Parathyroid adenoma (tissue), 2 donors: ENCODE measurements at regions not wholly inside any gene's neighbourhood (a gene's known extent, or its start where the extent isn't known, plus 50 kb on each side); places are given as distances from the start of the nearest gene placed in this dataset.

ENCODE experiments used
- H2AFZ ChIP-seq: fragments of 300-600 bp; sonication (generic); one replicate; pipeline ENCODE4 v1.7.0; 2017; ENCODE audit warnings: antibody characterized with exemption, mild to moderate bottlenecking
- H3K27ac ChIP-seq: fragments of 300-600 bp; sonication (generic); one replicate; pipeline ENCODE4 v1.7.0; 2017
- H3K27me3 ChIP-seq: fragments of 300-600 bp; sonication (generic); one replicate; pipeline ENCODE4 v1.7.0; 2017; ENCODE audit warnings: low read length; ENCODE audit not compliant: control insufficient read depth, insufficient read depth
- H3K36me3 ChIP-seq: fragments of 300-600 bp; sonication (generic); one replicate; pipeline ENCODE4 v1.7.0; 2017; ENCODE audit warnings: low read length; ENCODE audit not compliant: control insufficient read depth, insufficient read depth
- H3K4me1 ChIP-seq: fragments of 300-600 bp; sonication (generic); one replicate; pipeline ENCODE4 v1.7.0; 2017; ENCODE audit warnings: control low read depth
- H3K4me2 ChIP-seq: fragments of 300-600 bp; sonication (generic); one replicate; pipeline ENCODE4 v1.7.0; 2017; ENCODE audit warnings: low read length
- H3K4me3 ChIP-seq: fragments of 300-600 bp; sonication (generic); one replicate; pipeline ENCODE4 v1.7.0; 2017; ENCODE audit warnings: low read depth, low read length
- H3K79me2 ChIP-seq: fragments of 300-600 bp; sonication (generic); one replicate; pipeline ENCODE4 v1.7.0; 2017; ENCODE audit warnings: control low read depth
- H3K9ac ChIP-seq: fragments of 300-600 bp; sonication (generic); one replicate; pipeline ENCODE4 v1.7.0; 2017; ENCODE audit warnings: mild to moderate bottlenecking
- H3K9me3 ChIP-seq: fragments of 300-600 bp; sonication (generic); one replicate; pipeline ENCODE4 v1.7.0; 2017; ENCODE audit warnings: low read length; ENCODE audit not compliant: control insufficient read depth
- CTCF ChIP-seq: fragments of 300-600 bp; sonication (generic); IDR thresholded peaks from one replicate; pipeline ENCODE4 v1.7.0; 2017; ENCODE audit warnings: antibody characterized with exemption, mild to moderate bottlenecking
- donor health status: primary hyperparathyroidism.

DNA sequence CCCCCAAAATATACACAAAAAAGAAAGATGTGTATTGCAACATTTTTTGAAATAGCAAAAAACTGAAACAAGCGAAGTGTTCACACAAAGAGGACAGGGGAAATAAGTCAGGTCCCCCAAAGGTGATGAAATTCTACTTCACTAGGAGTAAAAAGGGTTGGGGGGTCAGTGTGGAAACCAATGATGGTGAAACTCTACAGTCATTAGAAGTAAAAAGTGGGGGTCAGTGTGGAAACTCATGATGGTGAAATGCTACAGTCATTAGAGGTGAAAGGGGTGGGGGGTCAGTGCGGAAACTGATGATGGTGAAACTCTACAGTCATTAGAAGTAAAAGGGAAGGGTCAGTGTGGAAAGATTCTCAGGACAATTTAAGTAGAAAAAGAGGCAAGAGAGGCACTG is 298.2 kb downstream of the EIPR1 start:
- no peaks in the 10 kb centered on the region for H3K4me1 ChIP-seq
- no peaks in the 10 kb centered on the region for H3K79me2 ChIP-seq
- H3K4me3 ChIP-seq: no peak overlapping the region
- no peak overlapping the region for H2AFZ ChIP-seq
- TF ChIP-seq CTCF: no peak
- H3K9ac ChIP-seq: no peak overlapping the region
- no peaks in the 10 kb centered on the region for H3K9me3 ChIP-seq
- no peak overlapping the region for H3K27ac ChIP-seq
- H3K36me3 ChIP-seq: no peaks in the 10 kb centered on the region
- no peaks in the 10 kb centered on the region for H3K27me3 ChIP-seq
- no peak overlapping the region for H3K4me2 ChIP-seq

DNA sequence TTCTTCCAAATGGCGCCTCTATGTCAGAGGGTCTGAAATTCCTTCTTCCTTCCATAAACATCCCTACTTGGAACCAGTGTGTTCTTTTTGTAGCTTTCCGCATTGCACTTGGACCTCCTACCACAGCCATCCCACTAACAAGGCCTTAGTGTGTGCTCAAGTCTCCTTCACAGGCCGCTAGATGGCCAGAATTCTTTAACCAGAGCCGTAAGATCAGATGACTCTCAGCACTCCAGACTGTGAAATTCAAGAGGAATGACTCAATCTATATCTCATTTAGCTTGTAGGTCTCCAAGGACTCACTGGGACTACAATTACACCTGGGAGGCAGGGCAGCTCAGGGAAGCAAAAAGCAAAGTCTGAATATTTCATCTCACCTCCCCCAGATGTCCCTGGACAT is 298.9 kb downstream of the EIPR1 start:
- H3K27me3 ChIP-seq: no peaks in the 10 kb centered on the region
- no peak overlapping the region for H3K4me2 ChIP-seq
- no peak for TF ChIP-seq CTCF
- no peaks in the 10 kb centered on the region for H3K4me1 ChIP-seq
- no peak overlapping the region for H3K9ac ChIP-seq
- no peaks in the 10 kb centered on the region for H3K9me3 ChIP-seq
- no peak overlapping the region for H3K27ac ChIP-seq
- H3K4me3 ChIP-seq: no peak overlapping the region
- no peaks in the 10 kb centered on the region for H3K36me3 ChIP-seq
- H3K79me2 ChIP-seq: no peaks in the 10 kb centered on the region
- H2AFZ ChIP-seq: no peak overlapping the region

DNA sequence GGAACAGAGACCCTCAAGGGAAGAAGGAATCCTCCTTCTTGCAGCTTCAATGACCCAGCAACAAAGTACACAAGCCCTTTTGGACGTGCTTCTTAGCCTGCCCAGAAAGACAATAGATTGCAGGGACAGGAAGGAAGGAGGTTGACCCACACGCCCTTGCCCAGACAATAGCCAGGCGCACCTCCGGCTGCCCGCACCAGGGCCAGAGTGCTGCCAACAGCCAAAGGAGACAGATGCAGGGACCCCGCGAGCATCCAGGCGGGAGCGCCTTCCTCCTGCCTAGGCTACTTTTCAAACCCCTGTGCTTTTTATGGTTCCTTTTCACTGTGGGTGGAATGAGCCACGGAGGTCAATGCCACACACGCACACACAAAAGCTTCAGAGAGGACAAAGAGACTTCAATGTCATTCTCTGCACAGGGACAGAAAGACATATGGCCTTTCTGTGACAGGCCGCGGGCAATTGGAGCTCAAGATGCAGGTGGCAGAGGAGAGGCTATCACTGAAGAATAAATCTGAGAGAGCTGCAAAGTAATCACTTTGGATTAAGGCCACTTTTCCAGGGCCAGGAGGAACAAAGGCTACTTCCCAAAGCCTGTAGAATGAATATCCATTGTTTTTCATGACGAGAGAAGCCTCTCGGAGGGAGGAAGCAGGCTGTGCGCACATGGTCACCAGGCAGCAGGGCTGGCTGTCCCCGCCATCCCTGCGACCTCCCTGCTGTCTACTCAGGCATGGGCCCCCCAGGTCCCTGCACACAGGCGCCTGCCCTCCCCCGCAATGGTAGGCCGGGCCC is 300.6 kb downstream of the EIPR1 start:
- no peak overlapping the region for H3K27ac ChIP-seq
- no peak for TF ChIP-seq CTCF
- H3K4me1 ChIP-seq: no peaks in the 10 kb centered on the region
- no peak overlapping the region for H3K4me3 ChIP-seq
- no peak overlapping the region for H2AFZ ChIP-seq
- no peak overlapping the region for H3K9ac ChIP-seq
- H3K9me3 ChIP-seq: no peaks in the 10 kb centered on the region
- H3K79me2 ChIP-seq: no peaks in the 10 kb centered on the region
- H3K27me3 ChIP-seq: no peaks in the 10 kb centered on the region
- no peak overlapping the region for H3K4me2 ChIP-seq
- no peaks in the 10 kb centered on the region for H3K36me3 ChIP-seq

- no peak overlapping the region for H3K4me3 ChIP-seq
- no peak for TF ChIP-seq CTCF
- H3K79me2 ChIP-seq: no peaks in the 10 kb centered on the region
- H3K36me3 ChIP-seq: no peaks in the 10 kb centered on the region
- no peak overlapping the region for H3K4me2 ChIP-seq
- H3K27ac ChIP-seq: no peak overlapping the region
- no peaks in the 10 kb centered on the region for H3K27me3 ChIP-seq
- H3K9ac ChIP-seq: no peak overlapping the region
- H2AFZ ChIP-seq: no peak overlapping the region
- no peaks in the 10 kb centered on the region for H3K4me1 ChIP-seq
- H3K9me3 ChIP-seq: no peaks in the 10 kb centered on the region
These were observed 301.7 kb downstream of the EIPR1 start for GRCh38 chr2:3075991-3076340.
